Body of pancreas (tissue), 4 donors: ENCODE measurements at regions not wholly inside any gene's neighbourhood (a gene's known extent, or its start where the extent isn't known, plus 50 kb on each side); places are given as distances from the start of the nearest gene placed in this dataset.
"Not testable (repeated sequence)": the region's sequence is repeated elsewhere in the genome, so short reads cannot be mapped to it uniquely, and the experiment has no call there.

Source experiments
- ATAC-seq: fragments of 150-250 bp; one replicate; pipeline ENCODE4 v1.9.1; 2016
- DNase-seq, 4 donors: peaks; one replicate each; pipeline ENCODE4 v3.0.0-alpha.2; 2019
- H3K27ac ChIP-seq, 4 donors: fragments of 200-600 bp; sonication (generic); 1 replicate in 3 of 4; 2 replicates in 1 of 4; pipeline versions ENCODE4 v1.5.1 to v1.6.1; 2016 to 2019; ENCODE audit warnings: mild to moderate bottlenecking in 1 of 4, mixed read lengths in 1 of 4, moderate library complexity in 1 of 4
- H3K27me3 ChIP-seq, 2 donors: fragments of 200-600 bp; sonication (generic); one replicate each; pipeline ENCODE4 v1.6.0; 2016; ENCODE audit warnings: mild to moderate bottlenecking in 1 of 2
- H3K36me3 ChIP-seq, 2 donors: fragments of 200-600 bp; sonication (generic); replicated peaks in 1 of 2; 2 replicates each; pipeline ENCODE4 v1.5.1; 2016; ENCODE audit warnings: low read depth in 2 of 2; ENCODE audit not compliant: insufficient read depth in 1 of 2
- H3K4me1 ChIP-seq: fragments of 200-600 bp; sonication (generic); one replicate; pipeline ENCODE4 v1.6.0; 2016
- H3K4me3 ChIP-seq, 2 donors: fragments of 200-600 bp; sonication (generic); 1 replicate in 1 of 2; 2 replicates in 1 of 2; pipeline ENCODE4 v1.5.1; 2016 to 2019
- H3K9me3 ChIP-seq, 3 donors: fragments of 200-600 bp; sonication (generic); 1 replicate in 2 of 3; 2 replicates in 1 of 3; pipeline ENCODE4 v1.5.1; 2016
- CTCF ChIP-seq, 7 experiments: fragments of 450-650 bp in 4 of 7; fragments of 200-600 bp in 3 of 7; sonication (generic) in 3 of 7; IDR thresholded peaks; one replicate each; pipeline ENCODE4 v1.5.1; 2016 to 2019; ENCODE audit warnings: antibody characterized with exemption in 7 of 7
- POLR2A ChIP-seq, 3 donors: fragments of 450-650 bp; IDR thresholded peaks; one replicate each; pipeline ENCODE4 v1.6.1; 2016; ENCODE audit warnings: antibody characterized with exemption in 3 of 3, mild to moderate bottlenecking in 2 of 3
- WGBS, 2 donors: methylation state at CpG; one replicate each; pipeline ENCODE4 v1.1.5; 2017; 5-methylcytosine and 5-hydroxymethylcytosine counted together
- intact Hi-C: fragments of 100-400 bp; cut with DNase I; formaldehyde crosslinking; loops from one replicate; pipeline ENCODE4 v1.15.1; 2023

GRCh38 chr20:52305858-52306257, 114.3 kb upstream of the ZFP64 start:
- WGBS, 2 donors = 68 to 76% methylated on average over 7 of the region's 7 CpGs
- H3K27ac ChIP-seq = no peak overlapping the region
- no peaks in the 10 kb centered on the region for H3K36me3 ChIP-seq
- TF ChIP-seq POLR2A (IDR thresholded peaks at IDR 0.05) = no peak
- TF ChIP-seq CTCF (IDR thresholded peaks at IDR 0.05) = no peak
- H3K4me1 ChIP-seq = no peaks in the 10 kb centered on the region
- no peaks in the 10 kb centered on the region for H3K27me3 ChIP-seq
- no peak for ATAC-seq
- no peaks in the 10 kb centered on the region for H3K9me3 ChIP-seq
- no peak overlapping the region for H3K4me3 ChIP-seq
- DNase-seq = no peak
- intact Hi-C loops = loop anchor here (10.0 kb wide), 1 partner anchor 909 kb away; no protein-coding TSS in a partner anchor

GRCh38 chr20:52305024-52305645, 113.6 kb upstream of the ZFP64 start:
- ATAC-seq (no peak), DNase-seq (no peak)
- 79 to 84% methylated on average over 3 of the region's 3 CpGs for WGBS, 2 donors
- Histone ChIP-seq H3K4me1 (no peaks in the 10 kb centered on the region), H3K27ac (no peak overlapping the region), H3K9me3 (no peaks in the 10 kb centered on the region), H3K27me3 (no peaks in the 10 kb centered on the region), H3K36me3 (no peaks in the 10 kb centered on the region), H3K4me3 (no peak overlapping the region)
- intact Hi-C loops = loop anchor here (10.0 kb wide), 1 partner anchor 910 kb away; no protein-coding TSS in a partner anchor
- TF ChIP-seq POLR2A (IDR thresholded peaks at IDR 0.05) (no peak), CTCF (IDR thresholded peaks at IDR 0.05) (no peak)

GRCh38 chr20:52303281-52303950, 111.8 kb upstream of the ZFP64 start:
- ATAC-seq (no peak), DNase-seq (no peak)
- TF ChIP-seq CTCF (IDR thresholded peaks at IDR 0.05) = no peak
- intact Hi-C loops = loop anchor here (10.0 kb wide), 1 partner anchor 911 kb away; no protein-coding TSS in a partner anchor
- no peaks in the 10 kb centered on the region for H3K9me3 ChIP-seq
- no peaks in the 10 kb centered on the region for H3K36me3 ChIP-seq
- H3K27me3 ChIP-seq = no peaks in the 10 kb centered on the region
- 65 to 66% methylated on average over 7 of the region's 7 CpGs for WGBS, 2 donors
- no peak overlapping the region for H3K4me3 ChIP-seq
- no peaks in the 10 kb centered on the region for H3K4me1 ChIP-seq
- H3K27ac ChIP-seq = no peak overlapping the region

DNA sequence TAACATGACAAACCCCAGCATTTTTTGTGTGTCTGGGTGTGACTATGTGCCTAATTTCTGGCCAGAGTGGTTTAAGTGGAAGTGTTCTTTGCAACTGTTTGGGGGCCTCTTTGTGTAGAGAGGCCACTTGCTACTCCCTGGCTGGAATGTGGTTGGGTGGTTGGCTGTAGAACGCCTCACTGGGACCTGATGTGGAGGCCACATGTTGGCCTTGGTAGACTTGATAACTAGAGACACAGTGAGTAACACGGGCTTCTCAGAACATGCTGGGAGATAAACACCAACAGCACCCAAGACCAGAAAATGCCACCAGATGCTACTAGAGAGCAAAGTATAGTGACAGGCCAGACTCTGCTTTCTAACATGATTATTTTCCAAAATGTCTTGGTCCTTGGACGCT, 111.2 kb upstream of the ZFP64 start:
- no peak for TF ChIP-seq POLR2A (IDR thresholded peaks at IDR 0.05)
- TF ChIP-seq CTCF (IDR thresholded peaks at IDR 0.05) = no peak
- Histone ChIP-seq H3K27me3 (no peaks in the 10 kb centered on the region), H3K27ac (no peak overlapping the region), H3K9me3 (no peaks in the 10 kb centered on the region), H3K4me3 (no peak overlapping the region), H3K36me3 (no peaks in the 10 kb centered on the region), H3K4me1 (no peaks in the 10 kb centered on the region)
- ATAC-seq = no peak
- WGBS, 2 donors = 46 to 47% methylated on average over 3 of the region's 3 CpGs
- intact Hi-C loops = loop anchor here (10.0 kb wide), 1 partner anchor 912 kb away; no protein-coding TSS in a partner anchor
- DNase-seq = no peak

GRCh38 chr20:52302051-52302450, 110.5 kb upstream of the ZFP64 start:
- H3K27ac ChIP-seq, H3K27me3 ChIP-seq, H3K4me3 ChIP-seq, DNase-seq, ATAC-seq, H3K9me3 ChIP-seq, H3K36me3 ChIP-seq, H3K4me1 ChIP-seq: not testable (repeated sequence)
- intact Hi-C loops = loop anchor here (10.0 kb wide), 1 partner anchor 913 kb away; no protein-coding TSS in a partner anchor
- WGBS, 2 donors = 73 to 83% methylated on average over 6 of the region's 6 CpGs
